Transverse colon (tissue), 4 donors: ENCODE measurements at regions not wholly inside any gene's neighbourhood (a gene's known extent, or its start where the extent isn't known, plus 50 kb on each side); places are given as distances from the start of the nearest gene placed in this dataset.

Experiments
- DNase-seq: peaks from one replicate; pipeline ENCODE4 v3.0.0-alpha.2; 2019
- H3K27ac ChIP-seq, 4 donors: fragments of 200-600 bp; sonication (generic); 2 replicates each; pipeline ENCODE4 v1.5.1; 2016 to 2018; ENCODE audit warnings: inconsistent platforms in 4 of 4
- H3K27me3 ChIP-seq: fragments of 200-600 bp; sonication (generic); 2 replicates; pipeline ENCODE4 v1.5.1; 2017; ENCODE audit warnings: inconsistent platforms
- H3K36me3 ChIP-seq, 4 donors: fragments of 200-600 bp; sonication (generic); 2 replicates each; pipeline ENCODE4 v1.5.1; 2017 to 2019; ENCODE audit warnings: inconsistent platforms in 4 of 4
- H3K4me1 ChIP-seq, 4 donors: fragments of 200-600 bp; sonication (generic); 2 replicates each; pipeline ENCODE4 v1.5.1; 2017 to 2020; ENCODE audit warnings: inconsistent platforms in 4 of 4
- H3K4me3 ChIP-seq, 4 donors: fragments of 200-600 bp; sonication (generic); 1 replicate in 1 of 4; 2 replicates in 3 of 4; pipeline versions ENCODE4 v1.5.1 to v1.6.1; 2017 to 2019; ENCODE audit warnings: inconsistent platforms in 4 of 4
- H3K9me3 ChIP-seq, 2 donors: fragments of 200-600 bp; sonication (generic); 2 replicates each; pipeline ENCODE4 v1.5.1; 2017 to 2019; ENCODE audit warnings: inconsistent platforms in 2 of 2
- EP300 ChIP-seq: sonication (generic); formaldehyde crosslinking; IDR thresholded peaks from one replicate; pipeline ENCODE4 v1.6.1; 2017; ENCODE audit warnings: antibody characterized with exemption, low read depth
- POLR2A ChIP-seq: fragments of 450-650 bp; IDR thresholded peaks from one replicate; pipeline ENCODE4 v1.6.1; 2016; ENCODE audit warnings: antibody characterized with exemption, mild to moderate bottlenecking, moderate library complexity
- POLR2AphosphoS5 ChIP-seq, 3 donors: sonication (generic); formaldehyde crosslinking; IDR thresholded peaks; one replicate each; pipeline ENCODE4 v1.6.1; 2016; ENCODE audit warnings: antibody characterized with exemption in 3 of 3
- WGBS, 2 donors: methylation state at CpG; one replicate each; pipeline ENCODE4 v1.1.5; 2018; ENCODE audit warnings: low coverage in 1 of 2; 5-methylcytosine and 5-hydroxymethylcytosine counted together
- in situ Hi-C, 4 donors: fragments of 200-750 bp; cut with MboI; loops; one replicate each; pipeline versions ENCODE4 v1.15.0 to v1.15.1; 2017; ENCODE audit warnings: low sequenced_read_pairs in 3 of 4, low pct_ligation_motif_present in 1 of 4, low pct_unique_long_range_greater_than_20kb in 1 of 4
- intact Hi-C: fragments of 100-400 bp; cut with DNase I; formaldehyde crosslinking; loops from one replicate; pipeline ENCODE4 v1.15.1; 2023; ENCODE audit warnings: low total_unique reads
- TF ChIP-seq, protein P1 (sequence below), 5 experiments: fragments of 200-600 bp in 3 of 5; fragments of 450-650 bp in 2 of 5; sonication (generic) in 3 of 5; IDR thresholded peaks; 1 replicate in 2 of 5; 2 replicates in 3 of 5; pipeline ENCODE4 v1.5.1; 2016 to 2017; ENCODE audit warnings: antibody characterized with exemption in 5 of 5, inconsistent platforms in 3 of 5, mild to moderate bottlenecking in 2 of 5, moderate library complexity in 1 of 5

DNA sequence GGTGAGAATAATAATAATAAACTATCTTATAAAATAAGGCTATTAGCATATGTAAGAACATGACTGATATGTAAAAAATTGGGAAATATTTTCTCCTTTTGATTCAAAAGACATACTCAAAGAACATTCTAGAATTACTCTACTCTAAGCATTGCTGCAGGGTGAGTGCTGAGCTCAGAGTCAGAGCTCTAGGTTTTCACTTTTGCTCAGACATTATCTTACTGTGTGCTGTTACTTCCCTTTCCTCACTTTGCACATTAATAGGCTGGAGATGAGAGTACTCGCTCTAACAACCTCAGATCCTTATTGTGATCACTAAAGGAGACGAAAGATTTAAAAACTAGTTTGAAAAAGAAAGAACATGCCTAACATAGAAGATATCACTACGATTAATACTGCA is 99.4 kb upstream of the C9orf72 start:
- in situ Hi-C loops = no loop called here
- peaks cover 0 to 4% (median 0%) of the 10 kb centered on the region in 4 donors for H3K4me1 ChIP-seq
- 70 to 88% methylated on average over 3 of the region's 3 CpGs for WGBS, 2 donors
- no peaks in the 10 kb centered on the region for H3K9me3 ChIP-seq
- no peak for DNase-seq
- H3K4me3 ChIP-seq = no peak overlapping the region
- H3K27ac ChIP-seq = no peak overlapping the region
- no peaks in the 10 kb centered on the region for H3K36me3 ChIP-seq
- TF ChIP-seq EP300 = no peak
- TF ChIP-seq POLR2A = no peak
- TF ChIP-seq, protein P1, sequence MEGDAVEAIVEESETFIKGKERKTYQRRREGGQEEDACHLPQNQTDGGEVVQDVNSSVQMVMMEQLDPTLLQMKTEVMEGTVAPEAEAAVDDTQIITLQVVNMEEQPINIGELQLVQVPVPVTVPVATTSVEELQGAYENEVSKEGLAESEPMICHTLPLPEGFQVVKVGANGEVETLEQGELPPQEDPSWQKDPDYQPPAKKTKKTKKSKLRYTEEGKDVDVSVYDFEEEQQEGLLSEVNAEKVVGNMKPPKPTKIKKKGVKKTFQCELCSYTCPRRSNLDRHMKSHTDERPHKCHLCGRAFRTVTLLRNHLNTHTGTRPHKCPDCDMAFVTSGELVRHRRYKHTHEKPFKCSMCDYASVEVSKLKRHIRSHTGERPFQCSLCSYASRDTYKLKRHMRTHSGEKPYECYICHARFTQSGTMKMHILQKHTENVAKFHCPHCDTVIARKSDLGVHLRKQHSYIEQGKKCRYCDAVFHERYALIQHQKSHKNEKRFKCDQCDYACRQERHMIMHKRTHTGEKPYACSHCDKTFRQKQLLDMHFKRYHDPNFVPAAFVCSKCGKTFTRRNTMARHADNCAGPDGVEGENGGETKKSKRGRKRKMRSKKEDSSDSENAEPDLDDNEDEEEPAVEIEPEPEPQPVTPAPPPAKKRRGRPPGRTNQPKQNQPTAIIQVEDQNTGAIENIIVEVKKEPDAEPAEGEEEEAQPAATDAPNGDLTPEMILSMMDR (IDR thresholded peaks at IDR 0.05) = no peak
- no peak for TF ChIP-seq POLR2AphosphoS5 (IDR thresholded peaks at IDR 0.05)
- no peaks in the 10 kb centered on the region for H3K27me3 ChIP-seq
- intact Hi-C loops = no loop called here

DNA sequence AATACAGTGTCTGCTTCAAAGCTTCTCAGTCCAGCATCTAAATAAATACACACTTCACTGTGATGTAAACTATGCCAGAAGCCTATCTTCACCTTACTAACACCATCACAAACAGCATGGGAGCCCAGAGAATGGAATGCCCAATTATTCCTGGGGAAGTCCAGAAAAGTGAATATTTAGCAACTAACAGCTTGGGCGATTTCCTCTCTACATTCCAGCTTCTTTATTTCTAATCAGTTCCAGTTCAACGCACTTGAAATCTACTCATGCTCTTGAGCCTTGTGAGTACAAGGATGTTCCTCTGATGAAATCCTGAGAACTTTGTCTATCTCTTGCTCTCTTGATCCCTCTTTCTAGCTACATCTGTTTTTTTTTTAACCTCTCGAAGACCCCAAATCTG is 100.4 kb upstream of the C9orf72 start:
- H3K27me3 ChIP-seq = no peaks in the 10 kb centered on the region
- TF ChIP-seq POLR2A (no peak), POLR2AphosphoS5 (IDR thresholded peaks at IDR 0.05) (no peak), EP300 (no peak)
- TF ChIP-seq, protein P1 (IDR thresholded peaks at IDR 0.05) = no peak
- H3K9me3 ChIP-seq = no peaks in the 10 kb centered on the region
- in situ Hi-C loops (no loop called here), intact Hi-C loops (no loop called here)
- 87 to 100% methylated on average over 2 to 3 of the region's 3 CpGs for WGBS, 2 donors
- H3K4me3 ChIP-seq = no peak overlapping the region
- no peak for DNase-seq
- H3K4me1 ChIP-seq = peaks cover 0 to 4% (median 0%) of the 10 kb centered on the region in 4 donors
- no peak overlapping the region for H3K27ac ChIP-seq
- H3K36me3 ChIP-seq = no peaks in the 10 kb centered on the region

DNA sequence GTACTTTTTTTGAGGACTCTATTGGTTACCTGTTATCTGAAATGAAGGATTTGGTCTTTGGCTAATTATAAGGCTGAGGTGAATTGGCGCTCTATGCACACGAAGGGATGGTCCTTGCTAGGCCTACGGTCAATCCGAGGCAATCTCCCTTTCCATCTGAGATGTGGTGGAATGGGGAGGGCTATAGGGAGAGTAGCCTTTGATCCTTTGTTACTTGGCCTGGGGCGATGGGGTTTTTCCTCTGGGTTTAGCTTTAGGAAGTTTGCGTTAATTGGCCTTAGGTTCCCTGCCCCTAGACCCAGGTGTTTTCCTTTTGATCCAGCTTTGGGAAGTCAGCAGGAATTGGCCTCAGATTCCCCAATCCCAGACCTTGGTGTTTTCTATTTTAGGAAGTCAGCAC is 102.1 kb upstream of the C9orf72 start:
- WGBS, 2 donors = 88 to 96% methylated on average over 4 to 6 of the region's 6 CpGs
- intact Hi-C loops = no loop called here
- in situ Hi-C loops = no loop called here
- H3K27me3 ChIP-seq = no peaks in the 10 kb centered on the region
- H3K4me3 ChIP-seq = no peak overlapping the region
- TF ChIP-seq, protein P1 (IDR thresholded peaks at IDR 0.05) = no peak
- TF ChIP-seq EP300 = no peak
- no peak for TF ChIP-seq POLR2AphosphoS5 (IDR thresholded peaks at IDR 0.05)
- TF ChIP-seq POLR2A = no peak
- H3K4me1 ChIP-seq = peaks cover 0 to 4% (median 0%) of the 10 kb centered on the region in 4 donors
- no peak overlapping the region for H3K27ac ChIP-seq
- no peaks in the 10 kb centered on the region for H3K9me3 ChIP-seq
- no peaks in the 10 kb centered on the region for H3K36me3 ChIP-seq
- no peak for DNase-seq

- H3K27ac ChIP-seq = no peak overlapping the region
- in situ Hi-C loops (no loop called here), intact Hi-C loops (no loop called here)
- no peak overlapping the region for H3K4me3 ChIP-seq
- H3K4me1 ChIP-seq = peaks cover 0 to 4% (median 0%) of the 10 kb centered on the region in 4 donors
- H3K36me3 ChIP-seq = no peaks in the 10 kb centered on the region
- WGBS, 2 donors = 82 to 84% methylated on average over 2 of the region's 2 CpGs
- DNase-seq = no peak
- no peaks in the 10 kb centered on the region for H3K27me3 ChIP-seq
- H3K9me3 ChIP-seq = no peaks in the 10 kb centered on the region
- TF ChIP-seq EP300 (no peak), POLR2A (no peak), POLR2AphosphoS5 (IDR thresholded peaks at IDR 0.05) (no peak)
- TF ChIP-seq, protein P1 (IDR thresholded peaks at IDR 0.05) = no peak
These were observed 103.5 kb upstream of the C9orf72 start for GRCh38 chr9:27676827-27677226.
